ENCODE measurements at regions not wholly inside any gene's neighbourhood (a gene's known extent, or its start where the extent isn't known, plus 50 kb on each side); places are given as distances from the start of the nearest gene placed in this dataset.

GRCh38 chr7:106770191-106770590, 94.9 kb upstream of the PIK3CG start:
- Mint-ChIP-seq H3K9me3 (ENCODE audit: low read depth) (no peaks in the 10 kb centered on the region), H3K36me3 (ENCODE audit: insufficient read depth) (no peaks in the 10 kb centered on the region), H3K27ac (no peak overlapping the region), H3K4me3 (ENCODE audit: low read depth) (no peak overlapping the region), H3K27me3 (peaks cover 6% of the 10 kb centered on the region), H3K4me1 (ENCODE audit: low read depth) (no peaks in the 10 kb centered on the region)
- TF ChIP-seq, protein P1, sequence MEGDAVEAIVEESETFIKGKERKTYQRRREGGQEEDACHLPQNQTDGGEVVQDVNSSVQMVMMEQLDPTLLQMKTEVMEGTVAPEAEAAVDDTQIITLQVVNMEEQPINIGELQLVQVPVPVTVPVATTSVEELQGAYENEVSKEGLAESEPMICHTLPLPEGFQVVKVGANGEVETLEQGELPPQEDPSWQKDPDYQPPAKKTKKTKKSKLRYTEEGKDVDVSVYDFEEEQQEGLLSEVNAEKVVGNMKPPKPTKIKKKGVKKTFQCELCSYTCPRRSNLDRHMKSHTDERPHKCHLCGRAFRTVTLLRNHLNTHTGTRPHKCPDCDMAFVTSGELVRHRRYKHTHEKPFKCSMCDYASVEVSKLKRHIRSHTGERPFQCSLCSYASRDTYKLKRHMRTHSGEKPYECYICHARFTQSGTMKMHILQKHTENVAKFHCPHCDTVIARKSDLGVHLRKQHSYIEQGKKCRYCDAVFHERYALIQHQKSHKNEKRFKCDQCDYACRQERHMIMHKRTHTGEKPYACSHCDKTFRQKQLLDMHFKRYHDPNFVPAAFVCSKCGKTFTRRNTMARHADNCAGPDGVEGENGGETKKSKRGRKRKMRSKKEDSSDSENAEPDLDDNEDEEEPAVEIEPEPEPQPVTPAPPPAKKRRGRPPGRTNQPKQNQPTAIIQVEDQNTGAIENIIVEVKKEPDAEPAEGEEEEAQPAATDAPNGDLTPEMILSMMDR (IDR thresholded peaks at IDR 0.05; ENCODE audit: unreplicated experiment) = no peak
- DNase-seq (ENCODE audit: low spot score, unreplicated experiment) = no peak

GRCh38 chr7:106772655-106773108, 92.4 kb upstream of the PIK3CG start:
- Mint-ChIP-seq H3K36me3 (ENCODE audit: insufficient read depth) (no peaks in the 10 kb centered on the region), H3K4me1 (ENCODE audit: low read depth) (no peaks in the 10 kb centered on the region), H3K27ac (no peak overlapping the region), H3K27me3 (peaks cover 6% of the 10 kb centered on the region), H3K4me3 (ENCODE audit: low read depth) (no peak overlapping the region), H3K9me3 (ENCODE audit: low read depth) (peaks cover 4% of the 10 kb centered on the region)
- TF ChIP-seq, protein P1 (IDR thresholded peaks at IDR 0.05; ENCODE audit: unreplicated experiment) = no peak
- no peak for DNase-seq (ENCODE audit: low spot score, unreplicated experiment)

GRCh38 chr7:106773228-106773627, 91.9 kb upstream of the PIK3CG start:
- no peaks in the 10 kb centered on the region for H3K4me1 Mint-ChIP-seq (ENCODE audit: low read depth)
- H3K4me3 Mint-ChIP-seq (ENCODE audit: low read depth) = no peak overlapping the region
- no peaks in the 10 kb centered on the region for H3K36me3 Mint-ChIP-seq (ENCODE audit: insufficient read depth)
- TF ChIP-seq, protein P1 (IDR thresholded peaks at IDR 0.05; ENCODE audit: unreplicated experiment) = no peak
- peaks cover 4% of the 10 kb centered on the region for H3K9me3 Mint-ChIP-seq (ENCODE audit: low read depth)
- peaks cover 3% of the 10 kb centered on the region for H3K27me3 Mint-ChIP-seq
- DNase-seq (ENCODE audit: low spot score, unreplicated experiment) = no peak
- no peak overlapping the region for H3K27ac Mint-ChIP-seq

GRCh38 chr7:106773721-106774120, 91.4 kb upstream of the PIK3CG start:
- Mint-ChIP-seq H3K9me3 (ENCODE audit: low read depth) (peaks cover 4% of the 10 kb centered on the region), H3K27ac (no peak overlapping the region), H3K4me3 (ENCODE audit: low read depth) (no peak overlapping the region), H3K36me3 (ENCODE audit: insufficient read depth) (no peaks in the 10 kb centered on the region), H3K27me3 (peaks cover 3% of the 10 kb centered on the region), H3K4me1 (ENCODE audit: low read depth) (no peaks in the 10 kb centered on the region)
- TF ChIP-seq, protein P1 (IDR thresholded peaks at IDR 0.05; ENCODE audit: unreplicated experiment) = no peak
- DNase-seq (ENCODE audit: low spot score, unreplicated experiment) = no peak

- Mint-ChIP-seq H3K27me3 (peaks cover under 1% of the 10 kb centered on the region), H3K36me3 (ENCODE audit: insufficient read depth) (no peaks in the 10 kb centered on the region), H3K4me1 (ENCODE audit: low read depth) (no peaks in the 10 kb centered on the region), H3K27ac (no peak overlapping the region), H3K9me3 (ENCODE audit: low read depth) (peaks cover 4% of the 10 kb centered on the region), H3K4me3 (ENCODE audit: low read depth) (no peak overlapping the region)
- TF ChIP-seq, protein P1 (IDR thresholded peaks at IDR 0.05; ENCODE audit: unreplicated experiment) = no peak
- DNase-seq (ENCODE audit: low spot score, unreplicated experiment) = no peak
These were observed 90.8 kb upstream of the PIK3CG start for GRCh38 chr7:106774213-106774767.
